ENCODE measurements at regions not wholly inside any gene's neighbourhood (a gene's known extent, or its start where the extent isn't known, plus 50 kb on each side); places are given as distances from the start of the nearest gene placed in this dataset.
"Not testable (repeated sequence)": the region's sequence is repeated elsewhere in the genome, so short reads cannot be mapped to it uniquely, and the experiment has no call there.

DNA sequence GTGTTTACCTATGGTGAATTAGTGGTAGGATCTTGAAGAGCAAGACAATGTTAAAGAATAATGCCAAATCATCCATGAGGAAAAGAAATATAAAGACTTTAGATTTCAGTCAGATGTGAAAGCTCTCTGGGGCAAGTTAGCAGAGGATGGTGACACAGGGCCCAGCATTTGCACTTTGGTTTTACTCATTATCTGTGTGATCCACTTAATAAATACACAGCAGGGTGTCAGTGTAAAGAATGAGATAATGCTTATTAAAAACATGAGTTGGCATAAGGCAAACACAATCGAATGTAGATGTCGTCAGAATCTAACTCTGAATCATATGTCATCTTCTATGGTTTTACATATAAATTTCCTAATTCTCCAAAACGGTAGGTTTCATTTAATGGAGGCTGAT is 130.4 kb upstream of the PREP start:
- no peak for DNase-seq (ENCODE audit: low spot score)

- no peak for DNase-seq (ENCODE audit: low spot score)
Observed at GRCh38 chr6:105526225-105526872, 123.5 kb upstream of the PREP start.

- DNase-seq (ENCODE audit: low spot score), result peak; percentile 31
Observed at GRCh38 chr6:105522626-105523322, 119.9 kb upstream of the PREP start.

GRCh38 chr6:105519954-105520353 is 117.1 kb upstream of the PREP start:
- DNase-seq (ENCODE audit: low spot score), result no peak

DNA sequence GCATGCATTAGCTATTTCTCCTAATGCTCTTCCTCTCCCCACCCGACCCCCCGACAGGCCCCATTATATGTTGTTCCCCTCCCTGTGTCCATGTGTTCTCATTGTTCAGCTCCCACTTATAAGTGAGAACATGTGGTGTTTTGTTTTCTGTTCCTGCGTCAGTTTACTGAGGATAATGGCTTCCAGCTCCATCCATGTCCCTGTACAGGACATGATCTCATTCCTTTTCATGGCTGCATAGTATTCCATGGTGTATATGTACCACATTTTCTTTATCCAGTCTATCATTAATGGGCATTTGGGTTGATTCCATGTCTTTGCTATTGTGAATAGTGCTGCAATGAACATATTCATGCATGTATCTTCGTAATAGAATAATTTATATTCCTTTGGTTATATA is 116.1 kb upstream of the PREP start:
- not testable (repeated sequence) for DNase-seq (ENCODE audit: low spot score)

GRCh38 chr6:105515054-105515453 is 112.2 kb upstream of the PREP start:
- DNase-seq (ENCODE audit: low spot score), result no peak

DNA sequence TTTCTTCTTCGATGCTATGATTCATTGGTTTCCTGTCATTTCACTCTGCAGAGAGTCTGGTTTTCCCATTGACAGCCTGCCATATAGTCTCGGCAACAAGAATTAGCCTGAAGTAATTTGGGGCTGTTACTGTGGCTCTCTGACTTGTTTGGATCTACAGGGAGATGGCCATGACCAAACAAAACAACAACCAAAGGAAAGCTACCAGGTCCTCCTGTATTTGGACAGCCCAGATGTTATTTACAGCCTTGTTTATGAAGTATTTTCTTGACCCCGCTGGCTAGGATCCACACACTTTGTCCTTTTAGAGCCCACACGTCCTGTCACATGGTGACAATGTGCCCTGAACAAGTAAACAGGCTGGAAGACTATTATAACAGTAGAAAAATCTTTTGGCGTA is 111.4 kb upstream of the PREP start:
- DNase-seq (ENCODE audit: low spot score), result no peak

DNA sequence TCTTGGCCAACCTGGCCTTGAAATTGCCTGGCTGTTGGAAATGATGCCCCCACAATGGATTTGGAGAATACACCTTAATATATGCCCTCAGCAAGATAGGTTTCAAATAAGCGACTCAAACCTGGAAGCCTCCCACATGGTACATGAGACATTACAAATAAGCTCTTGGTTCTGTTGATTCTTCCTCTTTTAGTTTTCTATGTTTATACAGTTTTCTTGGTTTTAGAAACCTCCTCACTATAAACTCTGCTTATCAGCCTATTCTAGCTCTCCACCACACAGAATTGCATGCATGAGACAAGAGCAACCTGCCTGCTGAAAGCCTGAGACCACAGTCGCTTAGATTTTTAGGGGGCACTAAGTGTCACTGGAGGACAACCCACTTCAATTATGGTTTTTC is 108.8 kb upstream of the PREP start:
- DNase-seq (ENCODE audit: low spot score), result no peak

DNA sequence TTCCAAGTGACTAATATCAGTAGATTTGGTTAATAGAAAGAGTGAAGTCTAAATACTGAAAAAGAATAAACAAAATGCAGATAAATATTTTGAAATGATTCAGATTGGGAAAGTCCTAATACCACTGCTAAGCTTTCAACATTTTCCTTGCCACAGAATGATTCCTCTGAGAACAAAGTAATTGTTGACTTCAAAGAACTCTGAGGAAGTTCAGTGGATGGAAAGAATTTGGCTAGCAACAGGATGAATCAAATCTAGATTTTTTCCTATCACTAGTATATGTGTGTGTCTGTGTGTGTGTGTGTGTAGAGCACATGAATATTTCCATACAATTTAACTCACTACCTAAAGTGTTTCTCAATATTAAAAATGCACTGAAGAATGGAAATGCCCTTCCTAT is 107.9 kb upstream of the PREP start:
- no peak for DNase-seq (ENCODE audit: low spot score)

DNA sequence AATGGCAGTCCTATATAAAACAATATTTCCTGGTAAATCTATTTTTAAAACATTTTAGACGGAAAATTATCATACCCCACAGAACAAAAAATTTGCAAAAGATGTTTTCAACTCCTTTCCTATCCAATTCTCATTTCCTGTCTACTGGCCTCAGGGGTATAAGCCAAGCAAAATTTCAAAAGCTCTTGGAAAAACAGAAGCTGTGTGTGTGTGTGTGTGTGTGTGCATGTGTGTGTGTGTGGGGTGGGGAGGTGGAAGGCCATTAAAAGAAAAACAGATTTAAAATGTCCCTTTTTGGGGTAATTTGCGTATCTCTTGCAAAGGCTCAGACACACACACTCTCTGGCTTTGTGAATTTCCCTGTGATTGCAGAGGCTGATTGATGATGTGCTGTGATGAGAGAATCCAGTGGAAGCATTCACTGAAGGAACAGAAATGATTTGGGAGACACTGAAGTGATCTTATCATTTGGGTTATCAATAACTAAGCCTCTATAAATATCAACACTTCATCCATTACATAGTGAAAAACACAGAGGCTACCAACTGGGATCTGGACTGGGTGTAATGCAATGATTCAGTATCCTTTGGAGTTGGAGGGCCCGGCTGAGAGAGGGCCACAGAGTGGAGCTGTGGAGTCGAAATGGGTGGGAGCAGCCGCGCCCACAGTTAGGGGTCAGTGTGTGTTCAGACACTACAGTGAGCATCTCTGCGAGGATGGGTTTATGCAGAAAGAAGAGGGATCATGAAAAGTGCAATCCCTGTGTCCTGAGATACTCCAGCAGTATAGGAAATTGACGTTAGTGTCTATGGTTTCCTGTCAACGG is 106.8 kb upstream of the PREP start:
- DNase-seq (ENCODE audit: low spot score), result no peak

DNA sequence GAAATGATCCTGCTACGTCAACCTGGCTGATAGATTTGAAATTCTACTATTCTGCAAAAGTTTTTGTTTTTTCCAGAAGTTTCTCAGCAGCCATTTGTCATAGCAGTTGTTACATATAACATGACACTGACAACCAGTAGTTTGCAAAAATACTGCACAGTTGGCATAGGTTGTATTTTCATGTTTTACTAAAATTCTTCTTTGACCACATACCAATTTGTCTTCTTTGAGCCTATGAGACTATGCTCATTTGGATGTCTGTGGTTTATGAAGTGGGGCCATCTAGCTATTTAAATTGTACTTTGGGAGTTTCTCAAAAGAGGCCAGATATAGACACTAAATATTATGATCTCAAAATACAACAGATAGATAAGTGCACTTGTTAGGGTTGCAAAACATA is 104.9 kb upstream of the PREP start:
- DNase-seq (ENCODE audit: low spot score), result no peak

- no peak for DNase-seq (ENCODE audit: low spot score)
Observed at GRCh38 chr6:105504706-105505105, 101.8 kb upstream of the PREP start.

DNA sequence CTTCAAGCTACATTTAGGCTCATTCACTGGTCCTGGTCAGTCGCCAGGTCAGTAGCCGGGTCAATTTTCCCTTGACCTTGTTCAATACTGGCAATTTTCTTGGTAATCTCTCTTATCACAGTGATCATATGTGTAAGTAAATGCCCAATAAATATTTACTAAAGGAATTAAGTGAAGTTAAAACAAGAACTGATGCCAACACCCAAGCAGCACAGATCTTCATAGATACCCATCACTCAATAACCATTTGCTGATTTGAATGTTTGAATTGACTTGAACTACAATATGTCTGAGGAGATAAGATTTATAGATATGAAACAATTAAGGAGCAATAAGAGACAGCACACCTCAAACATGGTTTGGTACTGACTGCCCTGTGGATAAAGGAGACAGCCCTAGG is 100.8 kb upstream of the PREP start:
- DNase-seq (ENCODE audit: low spot score), result no peak

- DNase-seq (ENCODE audit: low spot score), result no peak
Observed at GRCh38 chr6:105501826-105502344, 99.0 kb upstream of the PREP start.

DNA sequence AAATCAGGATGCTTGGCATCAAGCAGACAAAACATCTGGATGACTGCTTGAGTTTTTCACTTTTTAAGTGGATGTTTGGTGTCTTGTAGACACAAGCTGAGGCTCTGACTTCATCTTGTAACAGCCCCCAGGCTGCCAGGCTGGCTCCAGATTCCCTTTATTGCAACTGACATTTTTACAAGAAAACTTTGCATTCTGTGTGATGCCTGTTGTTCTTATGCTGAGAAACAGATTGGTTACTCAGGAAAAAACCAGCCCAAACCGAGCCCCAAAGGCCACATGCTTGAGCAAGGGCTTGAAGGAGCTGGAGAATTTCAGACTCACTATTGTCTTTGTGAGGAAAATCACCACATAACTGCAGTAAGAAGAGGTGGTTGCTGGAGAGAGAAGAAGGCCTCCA is 98.4 kb upstream of the PREP start:
- DNase-seq (ENCODE audit: low spot score), result no peak

GRCh38 chr6:105500693-105501092 is 97.8 kb upstream of the PREP start:
- DNase-seq (ENCODE audit: low spot score), result no peak

GRCh38 chr6:105499931-105500330 is 97.0 kb upstream of the PREP start:
- no peak for DNase-seq (ENCODE audit: low spot score)

DNA sequence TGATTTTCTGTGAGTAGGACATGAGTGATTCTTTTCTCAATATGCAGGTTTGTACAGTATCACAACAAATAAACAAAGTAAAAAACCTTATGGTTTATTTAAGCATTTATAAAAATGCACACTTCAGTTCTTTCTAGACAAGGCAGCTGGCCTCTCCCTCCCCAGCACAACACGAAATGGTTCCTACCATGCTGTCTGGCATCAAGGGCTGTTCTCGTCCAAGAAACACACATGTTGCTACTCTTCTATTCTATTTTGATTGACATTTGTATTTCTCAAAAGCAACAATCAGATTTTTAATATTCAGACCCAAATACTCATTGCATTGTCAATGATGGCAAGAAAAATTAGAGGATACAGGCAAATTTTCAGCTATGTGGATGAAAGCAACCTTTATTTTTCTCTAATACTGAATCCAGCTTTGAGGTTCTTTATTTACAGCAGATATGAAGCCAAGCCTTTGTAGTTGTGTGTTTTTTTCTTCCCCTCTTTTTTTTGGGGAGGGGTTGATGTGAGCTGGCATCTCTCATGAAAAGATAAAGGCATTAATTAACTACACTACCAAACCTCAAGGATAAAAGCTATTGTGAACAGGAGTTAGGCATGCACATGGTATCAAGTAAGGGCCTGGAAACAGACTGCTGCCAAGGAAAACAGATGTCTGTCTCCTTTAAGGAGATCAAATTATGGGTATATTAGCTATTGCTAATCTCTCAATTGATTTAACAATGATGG is 96.4 kb upstream of the PREP start:
- DNase-seq (ENCODE audit: low spot score), result no peak

- DNase-seq (ENCODE audit: low spot score), result no peak
Observed at GRCh38 chr6:105497549-105497948, 94.7 kb upstream of the PREP start.

DNA sequence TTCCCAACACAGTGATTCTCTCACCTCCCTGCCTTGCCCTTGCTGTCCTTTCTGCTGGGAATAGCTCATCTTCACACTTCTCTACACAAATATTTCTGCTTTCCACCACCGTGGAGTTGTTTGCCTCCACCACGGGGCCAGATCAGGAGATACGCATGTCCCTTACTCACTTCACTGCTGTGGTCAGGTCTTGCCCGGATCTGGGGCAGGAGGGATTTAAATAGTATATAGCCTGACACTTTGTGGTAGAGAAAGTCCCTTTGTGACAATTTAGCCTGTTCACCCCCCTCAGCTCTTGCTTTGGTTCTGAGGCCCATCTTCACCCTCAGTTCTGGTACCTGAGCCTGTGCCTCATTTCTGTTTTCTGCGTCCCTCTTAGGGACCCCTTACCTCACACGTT is 92.6 kb upstream of the PREP start:
- DNase-seq (ENCODE audit: low spot score), result no peak

DNA sequence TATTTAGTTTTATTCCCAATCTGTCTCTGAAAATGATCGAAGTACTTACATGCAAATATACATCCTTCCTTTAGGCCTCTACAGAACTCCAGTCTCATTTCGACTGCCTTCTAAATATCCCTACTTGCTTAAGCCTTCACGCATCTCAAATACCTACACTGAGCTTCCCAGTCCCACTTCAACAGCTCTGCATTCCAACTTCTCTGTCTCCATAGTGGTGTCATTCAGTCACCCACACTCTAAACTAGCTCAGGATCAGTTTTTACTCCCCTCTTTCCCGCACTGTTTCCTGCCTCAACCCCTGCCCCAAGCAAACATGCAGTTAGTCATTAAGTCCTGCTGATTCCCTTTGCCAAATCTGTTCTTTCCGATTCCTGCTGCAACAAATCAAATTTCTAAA is 91.8 kb upstream of the PREP start:
- no peak for DNase-seq (ENCODE audit: low spot score)

GRCh38 chr6:105493736-105494135 is 90.9 kb upstream of the PREP start:
- no peak for DNase-seq (ENCODE audit: low spot score)
